Lower lobe of right lung (tissue), 2 donors: ENCODE measurements at regions not wholly inside any gene's neighbourhood (a gene's known extent, or its start where the extent isn't known, plus 50 kb on each side); places are given as distances from the start of the nearest gene placed in this dataset.

ENCODE experiments used
- ATAC-seq, 2 donors: fragments of 200-7000 bp; cut with Tn5 transposase; one replicate each; pipeline ENCODE4 v1.9.1; 2020 to 2022; ENCODE audit warnings: mild to moderate bottlenecking in 2 of 2, moderate library complexity in 2 of 2
- DNase-seq: peaks from one replicate; pipeline ENCODE4 v3.0.0-alpha.2; 2020
- H3K27ac ChIP-seq: fragments of 200-600 bp; one replicate; pipeline ENCODE4 v1.8.0; 2022
- H3K27me3 ChIP-seq: fragments of 200-600 bp; one replicate; pipeline ENCODE4 v1.8.0; 2022; ENCODE audit warnings: low read depth
- H3K36me3 ChIP-seq: fragments of 200-600 bp; one replicate; pipeline ENCODE4 v1.8.0; 2022; ENCODE audit warnings: mild to moderate bottlenecking
- H3K4me1 ChIP-seq: fragments of 200-600 bp; one replicate; pipeline ENCODE4 v1.8.0; 2022
- H3K4me3 ChIP-seq: fragments of 200-600 bp; one replicate; pipeline ENCODE4 v1.8.0; 2022; ENCODE audit warnings: mild to moderate bottlenecking
- H3K9me3 ChIP-seq: fragments of 200-600 bp; one replicate; pipeline ENCODE4 v1.8.0; 2022
- intact Hi-C: fragments of 100-400 bp; cut with DNase I; formaldehyde crosslinking; loops from one replicate; pipeline ENCODE4 v1.11.0; 2022
- TF ChIP-seq, protein P1 (sequence below): fragments of 200-600 bp; IDR thresholded peaks from one replicate; pipeline ENCODE4 v1.8.0; 2022; ENCODE audit warnings: antibody characterized with exemption, mild to moderate bottlenecking
- donor health status: DM: no; HTN: yes; CAD: no; lungs with severe emphysema.

DNA sequence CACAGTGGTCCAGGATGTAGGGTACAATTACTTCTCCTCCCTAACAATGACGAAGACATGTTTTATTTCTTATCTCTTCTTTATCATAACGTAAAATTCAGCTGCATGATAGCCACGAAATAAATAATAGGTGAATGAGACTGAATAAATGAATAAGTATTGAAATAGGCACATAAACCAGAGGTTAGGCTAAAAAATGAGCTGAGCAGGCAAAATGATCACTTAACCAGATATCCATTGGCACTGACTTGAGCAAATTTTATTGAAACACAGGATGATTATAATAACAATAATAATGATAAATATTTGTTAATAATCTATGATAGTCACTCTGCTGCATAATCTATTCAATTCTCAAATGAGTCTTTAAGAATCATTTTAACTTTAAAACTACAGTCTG, 506.9 kb upstream of the ZNF804A start:
- Histone ChIP-seq H3K36me3 (no peaks in the 10 kb centered on the region), H3K4me1 (no peaks in the 10 kb centered on the region), H3K27me3 (no peaks in the 10 kb centered on the region), H3K9me3 (no peaks in the 10 kb centered on the region), H3K27ac (no peak overlapping the region), H3K4me3 (no peak overlapping the region)
- ATAC-seq (no peak), DNase-seq (no peak)
- TF ChIP-seq, protein P1, sequence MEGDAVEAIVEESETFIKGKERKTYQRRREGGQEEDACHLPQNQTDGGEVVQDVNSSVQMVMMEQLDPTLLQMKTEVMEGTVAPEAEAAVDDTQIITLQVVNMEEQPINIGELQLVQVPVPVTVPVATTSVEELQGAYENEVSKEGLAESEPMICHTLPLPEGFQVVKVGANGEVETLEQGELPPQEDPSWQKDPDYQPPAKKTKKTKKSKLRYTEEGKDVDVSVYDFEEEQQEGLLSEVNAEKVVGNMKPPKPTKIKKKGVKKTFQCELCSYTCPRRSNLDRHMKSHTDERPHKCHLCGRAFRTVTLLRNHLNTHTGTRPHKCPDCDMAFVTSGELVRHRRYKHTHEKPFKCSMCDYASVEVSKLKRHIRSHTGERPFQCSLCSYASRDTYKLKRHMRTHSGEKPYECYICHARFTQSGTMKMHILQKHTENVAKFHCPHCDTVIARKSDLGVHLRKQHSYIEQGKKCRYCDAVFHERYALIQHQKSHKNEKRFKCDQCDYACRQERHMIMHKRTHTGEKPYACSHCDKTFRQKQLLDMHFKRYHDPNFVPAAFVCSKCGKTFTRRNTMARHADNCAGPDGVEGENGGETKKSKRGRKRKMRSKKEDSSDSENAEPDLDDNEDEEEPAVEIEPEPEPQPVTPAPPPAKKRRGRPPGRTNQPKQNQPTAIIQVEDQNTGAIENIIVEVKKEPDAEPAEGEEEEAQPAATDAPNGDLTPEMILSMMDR, result no peak
- intact Hi-C loops, result no loop called here

DNA sequence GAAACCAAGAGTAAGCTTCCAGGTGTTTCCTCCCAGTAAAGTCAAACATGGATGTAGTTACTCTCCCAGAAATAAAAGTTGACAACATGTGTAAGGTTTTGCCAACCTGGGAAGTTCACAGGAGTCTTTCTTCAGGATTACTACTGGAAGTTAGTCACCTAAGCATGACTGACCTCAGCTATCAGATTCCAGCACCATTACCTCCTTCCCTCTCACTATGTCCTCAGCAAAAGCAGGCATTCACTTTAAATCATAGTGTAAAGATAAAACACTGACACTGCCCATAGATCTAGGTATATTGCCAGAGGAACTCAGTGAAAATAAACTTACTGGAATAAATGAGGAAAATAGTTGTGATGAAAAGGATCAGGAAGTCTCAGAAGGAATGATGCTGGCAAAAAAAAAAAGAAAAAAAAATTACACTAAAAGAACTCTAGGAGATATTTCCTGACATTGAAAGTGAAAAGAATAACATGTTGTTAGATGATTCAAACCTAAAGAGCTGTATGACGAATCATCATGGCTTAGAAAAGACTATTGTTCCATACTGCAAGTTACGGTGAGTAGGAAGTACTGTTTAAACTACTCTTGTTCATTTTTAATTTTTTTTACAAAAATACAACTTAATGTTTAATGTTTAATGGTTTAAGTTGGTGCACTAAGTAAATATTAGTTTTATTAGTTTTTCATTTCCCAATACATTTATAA, 484.5 kb upstream of the ZNF804A start:
- no peak for DNase-seq
- intact Hi-C loops, result no loop called here
- TF ChIP-seq, protein P1, result no peak
- ATAC-seq, result no peak
- Histone ChIP-seq H3K27me3 (no peaks in the 10 kb centered on the region), H3K9me3 (no peaks in the 10 kb centered on the region), H3K4me1 (no peaks in the 10 kb centered on the region), H3K36me3 (no peaks in the 10 kb centered on the region), H3K27ac (no peak overlapping the region), H3K4me3 (no peak overlapping the region)

DNA sequence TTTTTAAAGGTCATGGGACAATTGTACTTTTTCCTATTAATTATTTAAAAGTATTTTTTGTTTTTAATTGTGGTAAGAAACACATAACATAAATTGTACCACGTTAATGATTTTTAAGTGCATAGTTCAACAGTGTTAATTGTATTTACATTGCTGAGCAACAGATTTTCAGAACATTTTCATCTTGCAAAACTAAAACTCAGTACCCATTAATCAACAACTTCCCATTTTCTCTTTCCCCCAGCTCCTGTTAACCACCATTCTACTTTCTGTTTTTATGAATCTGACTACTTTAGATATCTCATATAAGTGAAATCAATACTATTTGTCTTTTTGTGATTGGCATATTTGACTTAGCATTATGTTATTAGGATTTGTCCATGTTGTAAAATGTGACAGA, 483.9 kb upstream of the ZNF804A start:
- Histone ChIP-seq H3K4me3 (no peak overlapping the region), H3K27me3 (no peaks in the 10 kb centered on the region), H3K4me1 (no peaks in the 10 kb centered on the region), H3K27ac (no peak overlapping the region), H3K9me3 (no peaks in the 10 kb centered on the region), H3K36me3 (no peaks in the 10 kb centered on the region)
- TF ChIP-seq, protein P1, result no peak
- intact Hi-C loops, result no loop called here
- ATAC-seq (no peak), DNase-seq (no peak)

DNA sequence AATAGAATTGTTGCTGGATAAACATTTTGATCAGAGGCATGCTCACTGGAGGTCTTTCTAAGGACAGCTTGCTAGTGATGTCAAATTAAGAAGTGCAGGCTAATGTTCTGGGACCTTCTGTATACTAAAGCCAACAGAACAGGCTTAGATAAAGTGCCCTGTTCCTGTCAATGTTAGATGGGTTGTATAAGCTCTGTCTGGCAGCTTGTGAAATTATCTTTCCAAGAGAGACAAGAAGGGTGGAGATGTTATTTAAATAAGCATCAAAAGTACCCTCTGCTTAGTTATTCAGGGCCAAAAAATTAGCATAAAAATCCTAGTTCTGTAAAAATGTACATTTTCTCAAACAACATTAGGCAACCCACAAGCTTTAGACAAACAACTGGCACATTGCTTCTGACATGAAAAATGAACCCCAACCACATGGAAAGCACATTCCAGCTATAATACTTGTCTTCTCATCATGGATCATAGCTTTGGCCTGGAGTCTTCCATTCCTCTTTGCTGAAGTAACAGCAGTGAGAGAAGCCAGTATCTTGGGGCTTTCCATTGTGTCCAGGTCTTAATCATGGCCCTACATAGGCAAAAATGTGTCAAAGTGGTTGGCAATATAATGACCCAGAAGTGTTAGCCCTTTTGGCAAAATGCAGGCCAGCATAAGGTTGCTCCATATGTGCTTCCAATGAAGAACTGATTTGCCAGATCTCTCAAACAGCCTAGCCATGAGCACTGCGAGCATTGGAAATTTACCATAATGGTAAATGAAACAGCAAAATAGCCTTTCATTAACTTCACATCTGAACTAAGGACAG, 478.1 kb upstream of the ZNF804A start:
- no peak overlapping the region for H3K27ac ChIP-seq
- intact Hi-C loops, result no loop called here
- H3K36me3 ChIP-seq, result no peaks in the 10 kb centered on the region
- H3K4me3 ChIP-seq, result no peak overlapping the region
- no peaks in the 10 kb centered on the region for H3K4me1 ChIP-seq
- H3K9me3 ChIP-seq, result no peaks in the 10 kb centered on the region
- no peak for ATAC-seq
- DNase-seq, result no peak
- TF ChIP-seq, protein P1, result no peak
- H3K27me3 ChIP-seq, result no peaks in the 10 kb centered on the region

DNA sequence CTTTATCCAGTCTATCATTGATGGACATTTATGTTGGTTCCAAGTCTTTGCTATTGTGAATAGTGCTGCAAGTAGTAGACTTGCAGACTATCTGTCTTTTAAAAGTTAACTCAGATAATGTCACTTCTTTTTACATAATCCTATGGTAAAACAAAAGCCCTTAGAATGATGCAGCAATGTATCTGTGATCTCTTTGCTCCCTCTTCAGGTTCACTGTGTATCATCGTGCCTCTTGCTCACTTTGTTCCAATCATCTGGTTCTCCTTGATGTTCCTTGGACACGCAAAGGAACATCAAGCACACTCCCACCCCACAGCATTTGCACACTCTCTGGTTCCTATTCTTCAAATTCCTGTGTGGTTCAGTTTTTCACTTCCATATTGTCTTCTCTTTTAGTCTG, 472.5 kb upstream of the ZNF804A start:
- Histone ChIP-seq H3K9me3 (no peaks in the 10 kb centered on the region), H3K27ac (no peak overlapping the region), H3K36me3 (no peaks in the 10 kb centered on the region), H3K4me3 (no peak overlapping the region), H3K4me1 (no peaks in the 10 kb centered on the region), H3K27me3 (no peaks in the 10 kb centered on the region)
- intact Hi-C loops, result no loop called here
- no peak for DNase-seq
- ATAC-seq, result no peak
- TF ChIP-seq, protein P1, result no peak
